NCI-H748 (cell line): ENCODE measurements at regions not wholly inside any gene's neighbourhood (a gene's known extent, or its start where the extent isn't known, plus 50 kb on each side); places are given as distances from the start of the nearest gene placed in this dataset.

Source experiments
- DNase-seq: peaks from one replicate; lab custom pipeline; 2025; ENCODE audit not compliant: unreplicated experiment; lab: John Stamatoyannopoulos, UW

GRCh38 chr2:158009399-158009798, 92.3 kb upstream of the UPP2 start:
- DNase-seq: no peak

GRCh38 chr2:158006961-158007719, 94.5 kb upstream of the UPP2 start:
- DNase-seq: peak; percentile 26

- DNase-seq: peak; percentile 8
Observed at GRCh38 chr2:158004126-158004764, 97.4 kb upstream of the UPP2 start.

- DNase-seq: no peak
Observed at GRCh38 chr2:158002079-158002478, 99.6 kb upstream of the UPP2 start.

- DNase-seq: no peak
Observed at GRCh38 chr2:157996799-157997198, 104.9 kb upstream of the UPP2 start.

GRCh38 chr2:157995117-157995516, 106.6 kb upstream of the UPP2 start:
- no peak for DNase-seq

GRCh38 chr2:157991932-157992331, 109.7 kb upstream of the UPP2 start:
- DNase-seq: no peak

GRCh38 chr2:157990173-157990572, 111.5 kb upstream of the UPP2 start:
- peak; percentile 75 for DNase-seq

- peak; percentile 16 for DNase-seq
Observed at GRCh38 chr2:157989227-157989626, 112.4 kb upstream of the UPP2 start.

GRCh38 chr2:157986761-157987160, 110.6 kb upstream of the ACVR1 start:
- DNase-seq: no peak

GRCh38 chr2:157984866-157985265, 108.7 kb upstream of the ACVR1 start:
- DNase-seq: no peak

GRCh38 chr2:157980020-157980419, 103.9 kb upstream of the ACVR1 start:
- no peak for DNase-seq

GRCh38 chr2:157971702-157972101, 95.6 kb upstream of the ACVR1 start:
- peak; percentile 27 for DNase-seq

GRCh38 chr2:157967856-157968255, 91.7 kb upstream of the ACVR1 start:
- DNase-seq: no peak

- no peak for DNase-seq
Observed at GRCh38 chr2:157959249-157959648, 83.1 kb upstream of the ACVR1 start.

- no peak for DNase-seq
Observed at GRCh38 chr2:157957596-157957995, 81.5 kb upstream of the ACVR1 start.

GRCh38 chr2:157952558-157952957, 76.4 kb upstream of the ACVR1 start:
- no peak for DNase-seq

- no peak for DNase-seq
Observed at GRCh38 chr2:157948856-157949255, 72.7 kb upstream of the ACVR1 start.

GRCh38 chr2:157946919-157947557, 70.9 kb upstream of the ACVR1 start:
- peak; percentile 34 for DNase-seq

GRCh38 chr2:157940024-157940423, 63.9 kb upstream of the ACVR1 start:
- no peak for DNase-seq

- DNase-seq: no peak
Observed at GRCh38 chr2:157938556-157938955, 62.4 kb upstream of the ACVR1 start.

GRCh38 chr2:157936406-157936805, 60.3 kb upstream of the ACVR1 start:
- no peak for DNase-seq
